ENCODE measurements at regions not wholly inside any gene's neighbourhood (a gene's known extent, or its start where the extent isn't known, plus 50 kb on each side); places are given as distances from the start of the nearest gene placed in this dataset.
A peak's percentile ranks its signal among the peaks of the same experiment; 100 is the strongest.
"Not testable (repeated sequence)": the region's sequence is repeated elsewhere in the genome, so short reads cannot be mapped to it uniquely, and the experiment has no call there.

DNA sequence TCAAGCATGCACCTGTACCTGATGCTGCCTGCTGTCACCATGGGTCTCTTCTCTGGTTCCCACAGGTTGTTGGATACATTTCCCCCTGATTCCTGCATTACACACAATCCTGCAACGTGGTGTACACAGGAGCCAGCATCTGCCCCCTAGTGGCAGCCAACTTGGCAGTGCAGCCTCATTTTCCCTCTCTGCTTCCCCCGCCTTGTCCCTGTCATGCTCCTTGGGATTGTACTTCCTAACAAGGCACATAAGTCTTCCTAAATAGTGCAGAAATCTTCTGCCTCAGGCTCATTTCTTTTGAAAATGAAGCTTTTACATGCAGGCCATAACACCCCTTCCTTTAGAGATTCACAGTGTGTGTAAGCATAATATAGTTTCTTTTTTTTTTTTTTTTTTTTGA, 387.5 kb downstream of the CCSER2 start:
- DNase-seq (ENCODE audit: extremely low read depth, low read depth), result no peak
- H3K4me3 ChIP-seq (replicated peaks; ENCODE audit: low read depth, low read length), result no peak overlapping the region
- TF ChIP-seq, protein P1, sequence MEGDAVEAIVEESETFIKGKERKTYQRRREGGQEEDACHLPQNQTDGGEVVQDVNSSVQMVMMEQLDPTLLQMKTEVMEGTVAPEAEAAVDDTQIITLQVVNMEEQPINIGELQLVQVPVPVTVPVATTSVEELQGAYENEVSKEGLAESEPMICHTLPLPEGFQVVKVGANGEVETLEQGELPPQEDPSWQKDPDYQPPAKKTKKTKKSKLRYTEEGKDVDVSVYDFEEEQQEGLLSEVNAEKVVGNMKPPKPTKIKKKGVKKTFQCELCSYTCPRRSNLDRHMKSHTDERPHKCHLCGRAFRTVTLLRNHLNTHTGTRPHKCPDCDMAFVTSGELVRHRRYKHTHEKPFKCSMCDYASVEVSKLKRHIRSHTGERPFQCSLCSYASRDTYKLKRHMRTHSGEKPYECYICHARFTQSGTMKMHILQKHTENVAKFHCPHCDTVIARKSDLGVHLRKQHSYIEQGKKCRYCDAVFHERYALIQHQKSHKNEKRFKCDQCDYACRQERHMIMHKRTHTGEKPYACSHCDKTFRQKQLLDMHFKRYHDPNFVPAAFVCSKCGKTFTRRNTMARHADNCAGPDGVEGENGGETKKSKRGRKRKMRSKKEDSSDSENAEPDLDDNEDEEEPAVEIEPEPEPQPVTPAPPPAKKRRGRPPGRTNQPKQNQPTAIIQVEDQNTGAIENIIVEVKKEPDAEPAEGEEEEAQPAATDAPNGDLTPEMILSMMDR (IDR thresholded peaks at IDR 0.05; ENCODE audit: low read depth, low read length, missing control alignments), result peak; percentile 27

GRCh38 chr10:84718877-84719616, 390.7 kb downstream of the CCSER2 start:
- TF ChIP-seq, protein P1 (IDR thresholded peaks at IDR 0.05; ENCODE audit: low read depth, low read length, missing control alignments), result no peak
- no peak for DNase-seq (ENCODE audit: extremely low read depth, low read depth)
- no peak overlapping the region for H3K4me3 ChIP-seq (replicated peaks; ENCODE audit: low read depth, low read length)

DNA sequence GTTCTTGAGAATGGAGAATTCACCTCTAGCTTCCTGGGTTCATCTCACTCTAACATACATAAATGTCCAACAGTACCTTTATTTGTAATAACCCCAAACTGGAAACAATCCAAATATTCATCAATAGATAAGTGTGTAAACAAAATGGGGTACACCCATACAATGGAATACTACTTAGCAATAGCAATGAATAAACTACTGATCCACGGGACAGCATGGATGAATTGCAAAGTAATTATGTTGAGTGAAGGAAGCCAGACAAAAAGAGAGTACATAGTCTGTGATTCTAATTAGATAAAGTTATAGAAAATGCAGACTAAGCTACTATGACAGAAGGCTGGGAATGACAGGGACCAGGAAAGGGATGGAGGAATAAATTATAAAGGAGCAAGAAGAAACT, 391.3 kb downstream of the CCSER2 start:
- H3K4me3 ChIP-seq (replicated peaks; ENCODE audit: low read depth, low read length), result no peak overlapping the region
- TF ChIP-seq, protein P1 (IDR thresholded peaks at IDR 0.05; ENCODE audit: low read depth, low read length, missing control alignments), result no peak
- DNase-seq (ENCODE audit: extremely low read depth, low read depth), result no peak

DNA sequence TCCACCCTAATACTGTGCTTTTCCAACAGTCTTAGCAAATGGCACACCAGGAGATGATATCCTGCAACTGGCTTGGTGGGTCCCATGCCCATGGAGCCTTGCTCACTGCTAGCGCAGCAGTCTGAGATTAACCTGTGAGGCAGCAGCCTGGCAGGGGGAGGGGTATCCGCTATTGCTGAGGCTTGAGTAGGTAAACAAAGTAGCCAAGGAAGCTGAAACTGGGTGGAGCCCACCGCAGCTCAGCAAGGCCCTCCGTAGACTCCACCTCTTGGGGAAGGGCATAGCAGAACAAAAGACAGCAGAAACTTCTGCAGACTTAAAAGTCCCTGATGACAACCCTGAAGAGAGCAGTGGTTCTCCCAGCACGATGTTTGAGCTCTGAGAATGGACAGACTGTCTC, 399.0 kb downstream of the CCSER2 start:
- DNase-seq (ENCODE audit: extremely low read depth, low read depth), result no peak
- TF ChIP-seq, protein P1 (IDR thresholded peaks at IDR 0.05; ENCODE audit: low read depth, low read length, missing control alignments), result no peak
- no peak overlapping the region for H3K4me3 ChIP-seq (replicated peaks; ENCODE audit: low read depth, low read length)

- not testable (repeated sequence) for DNase-seq (ENCODE audit: extremely low read depth, low read depth)
Observed at GRCh38 chr10:84739126-84739525, 410.7 kb downstream of the CCSER2 start.

DNA sequence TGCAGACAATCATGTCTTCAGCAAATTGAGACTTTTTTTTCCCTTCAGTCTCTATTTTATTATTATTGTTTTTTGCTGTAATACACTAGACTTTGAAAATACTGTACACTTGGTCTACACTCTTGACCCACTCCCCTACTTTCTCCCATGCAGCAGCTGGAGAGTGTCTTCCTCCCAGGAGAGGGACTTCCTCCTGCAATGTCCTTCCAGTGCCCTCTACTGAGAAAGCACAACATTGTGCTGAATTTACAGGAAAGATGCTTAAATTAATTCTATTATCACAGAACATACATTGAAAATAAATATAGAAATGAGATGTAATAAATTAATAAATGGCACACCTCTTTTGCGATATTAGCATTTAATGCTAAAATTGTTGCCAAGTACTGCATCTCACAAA, 411.3 kb downstream of the CCSER2 start:
- no peak overlapping the region for H3K4me3 ChIP-seq (replicated peaks; ENCODE audit: low read depth, low read length)
- TF ChIP-seq, protein P1 (IDR thresholded peaks at IDR 0.05; ENCODE audit: low read depth, low read length, missing control alignments), result no peak
- no peak for DNase-seq (ENCODE audit: extremely low read depth, low read depth)

More at GRCh38 chr10:84739126-84739525, 410.7 kb downstream of the CCSER2 start:
- not testable (repeated sequence) for H3K4me3 ChIP-seq (replicated peaks; ENCODE audit: low read depth, low read length)

GRCh38 chr10:84743483-84743882, 415.1 kb downstream of the CCSER2 start:
- no peak overlapping the region for H3K4me3 ChIP-seq (replicated peaks; ENCODE audit: low read depth, low read length)
- TF ChIP-seq, protein P1 (IDR thresholded peaks at IDR 0.05; ENCODE audit: low read depth, low read length, missing control alignments), result no peak
- DNase-seq (ENCODE audit: extremely low read depth, low read depth), result no peak

All from HFF-Myc (cell line).